Peyer's patch (tissue), 4 donors: ENCODE measurements at regions not wholly inside any gene's neighbourhood (a gene's known extent, or its start where the extent isn't known, plus 50 kb on each side); places are given as distances from the start of the nearest gene placed in this dataset.

Experiments used
- CTCF ChIP-seq, 6 experiments: fragments of 450-650 bp in 4 of 6; fragments of 200-600 bp in 2 of 6; sonication (generic) in 1 of 6; IDR thresholded peaks; one replicate each; pipeline ENCODE4 v1.5.1; 2017 to 2019; ENCODE audit warnings: antibody characterized with exemption in 6 of 6, mild to moderate bottlenecking in 3 of 6, moderate library complexity in 1 of 6
- POLR2A ChIP-seq, 2 donors: fragments of 450-650 bp; IDR thresholded peaks; one replicate each; pipeline ENCODE4 v1.5.1; 2017; ENCODE audit warnings: antibody characterized with exemption in 2 of 2, mild to moderate bottlenecking in 2 of 2, moderate library complexity in 2 of 2

DNA sequence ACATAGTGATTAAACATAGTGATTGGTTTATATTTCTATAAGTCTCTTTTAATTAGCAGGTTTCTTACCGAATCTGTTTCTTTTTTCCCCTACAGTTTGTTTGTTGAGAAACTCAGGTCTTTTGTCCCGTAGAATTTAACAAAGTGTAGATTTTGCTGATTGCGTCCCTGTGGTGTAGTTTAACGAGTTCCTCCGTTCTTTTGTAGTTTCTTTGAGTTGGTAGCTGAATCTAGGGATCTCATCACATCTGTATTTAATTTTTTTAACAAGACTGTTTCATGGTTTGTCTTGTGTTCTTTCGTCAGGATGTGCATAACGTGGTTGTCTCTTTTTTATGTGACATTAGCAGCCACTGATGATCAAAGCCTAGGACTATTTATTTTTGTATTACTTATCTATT, 111.1 kb downstream of the AKAP11 start:
- TF ChIP-seq CTCF (IDR thresholded peaks at IDR 0.05) (no peak), POLR2A (IDR thresholded peaks at IDR 0.05) (no peak)
